HCT116 (cell line): ENCODE measurements at regions not wholly inside any gene's neighbourhood (a gene's known extent, or its start where the extent isn't known, plus 50 kb on each side); places are given as distances from the start of the nearest gene placed in this dataset.

Experiments used
- CBX3 ChIP-seq: IDR thresholded peaks from 2 replicates; pipeline ENCODE4 v1.6.1; 2012; ENCODE audit warnings: low read depth
- CEBPB ChIP-seq: IDR thresholded peaks from 2 replicates; pipeline ENCODE4 v1.6.1; 2012; ENCODE audit warnings: low read depth
- CTCF ChIP-seq, 3 experiments: fragments of 200-600 bp in 1 of 3; sonication (generic) in 1 of 3; IDR thresholded peaks in 2 of 3; conservative IDR thresholded peaks in 1 of 3; 2 replicates each; pipeline ENCODE4 v1.5.1; 2012 to 2017; ENCODE audit warnings: low read depth in 2 of 3, low read length in 2 of 3, antibody characterized with exemption in 1 of 3, borderline replicate concordance in 1 of 3, control low read depth in 1 of 3, mild to moderate bottlenecking in 1 of 3, mixed read lengths in 1 of 3, mixed run types in 1 of 3, moderate library complexity in 1 of 3; ENCODE audit not compliant: insufficient read depth in 1 of 3
- EZH2 ChIP-seq: fragments of 200-600 bp; sonication (generic); IDR thresholded peaks from 2 replicates; pipeline ENCODE4 v1.6.1; 2017; ENCODE audit warnings: antibody characterized with exemption, mixed run types
- EZH2phosphoT487 ChIP-seq: fragments of 200-600 bp; IDR thresholded peaks from 2 replicates; pipeline ENCODE4 v1.6.1; 2018; ENCODE audit warnings: antibody characterized with exemption, borderline replicate concordance
- FOSL1 ChIP-seq: IDR thresholded peaks from 2 replicates; pipeline ENCODE4 v1.6.1; 2012; ENCODE audit warnings: low read depth
- MAX ChIP-seq: IDR thresholded peaks from 2 replicates; pipeline ENCODE4 v1.6.1; 2012
- POLR2A ChIP-seq: IDR thresholded peaks from 2 replicates; pipeline ENCODE4 v1.7.0; 2011; ENCODE audit warnings: borderline replicate concordance; ENCODE audit not compliant: insufficient read depth, insufficient read length; ENCODE audit errors: extremely low read depth
- POLR2AphosphoS5 ChIP-seq: IDR thresholded peaks from 2 replicates; pipeline ENCODE4 v1.6.1; 2011; ENCODE audit warnings: mild to moderate bottlenecking, low read depth, low read length, moderate library complexity
- SP1 ChIP-seq: IDR thresholded peaks from 2 replicates; pipeline ENCODE4 v1.6.1; 2012; ENCODE audit warnings: low read depth
- TCF7L2 ChIP-seq: IDR thresholded peaks from 2 replicates; pipeline ENCODE4 v1.7.0; 2011; ENCODE audit warnings: borderline replicate concordance, inconsistent platforms; ENCODE audit not compliant: insufficient read depth, insufficient read length; ENCODE audit errors: extremely low read depth

- TF ChIP-seq POLR2A: no peak
- no peak for TF ChIP-seq EZH2
- TF ChIP-seq CTCF (IDR thresholded peaks at IDR 0.05 in 2 of 3, conservative IDR thresholded peaks at IDR 0.05 in 1 of 3; ENCODE audit: borderline replicate concordance in 1 of 3, insufficient read depth in 1 of 3, low read depth in 2 of 3, low read length in 2 of 3): no peak
- TF ChIP-seq CBX3: no peak
- TF ChIP-seq POLR2AphosphoS5: no peak
- TF ChIP-seq MAX: no peak
- TF ChIP-seq FOSL1: no peak
- TF ChIP-seq TCF7L2: no peak
- TF ChIP-seq EZH2phosphoT487: no peak
- 0 out of 2 replicates have a peak, but pooled peaks have one; percentile 17 for TF ChIP-seq SP1
- TF ChIP-seq CEBPB: no peak
Observed at GRCh38 chr9:110089681-110090370, 118.1 kb downstream of the C9orf152 start.
